CD4-positive, alpha-beta memory T cell (primary cell): ENCODE measurements at regions not wholly inside any gene's neighbourhood (a gene's known extent, or its start where the extent isn't known, plus 50 kb on each side); places are given as distances from the start of the nearest gene placed in this dataset.
"Not testable (repeated sequence)": the region's sequence is repeated elsewhere in the genome, so short reads cannot be mapped to it uniquely, and the experiment has no call there.

Source experiments
- CTCF ChIA-PET: fragments of 350-600 bp; sonication (Branson Sonifier 250); formaldehyde crosslinking; loops from one replicate; lab custom pipeline; 2021; ENCODE audit warnings: inconsistent platforms; ENCODE audit not compliant: partially characterized antibody; lab: Charles Lee
- POLR2A ChIA-PET: fragments of 350-600 bp; sonication (Branson Sonifier 250); formaldehyde crosslinking; loops from one replicate; lab custom pipeline; 2021; ENCODE audit not compliant: partially characterized antibody; lab: Charles Lee
- DNase-seq, 5 donors: peaks; one replicate each; pipeline versions ENCODE4 v3.0.0 to v3.0.0-alpha.2; 2020 to 2022; ENCODE audit warnings: mixed read lengths in 1 of 5
- H3K27ac ChIP-seq: one replicate; pipeline ENCODE4 v1.7.0; 2013; ENCODE audit warnings: low read depth, low read length
- H3K27me3 ChIP-seq: 2 replicates; pipeline ENCODE4 v1.7.0; 2013; ENCODE audit warnings: mild to moderate bottlenecking, low read length, moderate library complexity; ENCODE audit not compliant: insufficient read depth
- H3K36me3 ChIP-seq: 2 replicates; pipeline ENCODE4 v1.7.0; 2013; ENCODE audit warnings: mild to moderate bottlenecking, low read length, moderate library complexity; ENCODE audit not compliant: insufficient read depth
- H3K4me1 ChIP-seq: 2 replicates; pipeline ENCODE4 v1.7.0; 2013; ENCODE audit warnings: mild to moderate bottlenecking, low read length, moderate library complexity; ENCODE audit not compliant: insufficient read depth
- H3K4me3 ChIP-seq, 2 donors: one replicate each; pipeline ENCODE4 v1.7.0; 2013; ENCODE audit warnings: low read length in 2 of 2, mild to moderate bottlenecking in 1 of 2
- H3K9me3 ChIP-seq, 2 donors: one replicate each; pipeline ENCODE4 v1.7.0; 2013; ENCODE audit warnings: low read length in 2 of 2, control low read depth in 1 of 2; ENCODE audit not compliant: control insufficient read depth in 1 of 2
- H3K27ac Mint-ChIP-seq, 7 donors: one replicate each; pipeline ENCODE4 v1.8.0; 2020 to 2021; ENCODE audit warnings: mixed read lengths in 7 of 7, mild to moderate bottlenecking in 6 of 7, inconsistent platforms in 3 of 7, moderate library complexity in 3 of 7
- H3K27me3 Mint-ChIP-seq, 2 donors: one replicate each; pipeline ENCODE4 v1.8.0; 2020 to 2021; ENCODE audit warnings: mixed read lengths in 2 of 2
- H3K36me3 Mint-ChIP-seq, 2 donors: one replicate each; pipeline ENCODE4 v1.8.0; 2020 to 2021; ENCODE audit warnings: mixed read lengths in 2 of 2, inconsistent platforms in 1 of 2, mild to moderate bottlenecking in 1 of 2
- H3K4me1 Mint-ChIP-seq, 4 donors: one replicate each; pipeline ENCODE4 v1.8.0; 2020 to 2021; ENCODE audit warnings: mixed read lengths in 4 of 4, mild to moderate bottlenecking in 1 of 4
- H3K4me3 Mint-ChIP-seq, 8 donors: one replicate each; pipeline ENCODE4 v1.8.0; 2020 to 2021; ENCODE audit warnings: mixed read lengths in 8 of 8, mild to moderate bottlenecking in 7 of 8, moderate library complexity in 6 of 8, inconsistent platforms in 3 of 8
- H3K9me3 Mint-ChIP-seq, 8 donors: one replicate each; pipeline ENCODE4 v1.8.0; 2020 to 2021; ENCODE audit warnings: mixed read lengths in 8 of 8, mild to moderate bottlenecking in 5 of 8, inconsistent platforms in 3 of 8, moderate library complexity in 1 of 8
- intact Hi-C: fragments of 100-400 bp; cut with micrococcal nuclease; formaldehyde crosslinking; loops from one replicate; pipeline ENCODE4 v1.15.1; 2023

DNA sequence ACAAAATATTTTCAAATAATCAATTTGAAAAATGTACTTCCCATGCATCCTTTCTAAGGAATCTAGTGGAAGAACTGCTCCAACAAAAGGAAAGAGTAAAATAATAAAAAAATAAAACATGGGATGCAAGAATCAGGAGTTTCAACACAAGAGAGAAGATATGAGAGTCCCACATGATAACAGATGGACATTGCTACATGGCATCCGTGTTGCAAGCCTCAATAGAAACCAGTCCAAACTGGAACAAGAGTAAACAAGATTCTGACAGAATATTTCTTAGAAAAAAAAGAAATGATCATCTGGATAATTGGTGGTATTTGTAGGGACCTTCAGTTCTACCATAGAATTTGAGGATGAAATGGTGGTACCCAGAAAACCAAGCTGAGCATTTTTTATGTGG, 186.8 kb downstream of the FRK start:
- DNase-seq = no peak
- Histone ChIP-seq H3K4me1 (no peaks in the 10 kb centered on the region), H3K27ac (no peak overlapping the region), H3K4me3 (no peak overlapping the region), H3K36me3 (no peaks in the 10 kb centered on the region), H3K9me3 (no peaks in the 10 kb centered on the region), H3K27me3 (no peaks in the 10 kb centered on the region)
- no peak overlapping the region for H3K27ac Mint-ChIP-seq
- no peaks in the 10 kb centered on the region for H3K4me1 Mint-ChIP-seq
- no peak overlapping the region for H3K4me3 Mint-ChIP-seq
- H3K9me3 Mint-ChIP-seq = no peaks in the 10 kb centered on the region
- ChIA-PET POLR2A (no interaction called here), CTCF (no interaction called here)
- H3K36me3 Mint-ChIP-seq = no peaks in the 10 kb centered on the region
- H3K27me3 Mint-ChIP-seq = no peaks in the 10 kb centered on the region
- intact Hi-C loops = no loop called here

DNA sequence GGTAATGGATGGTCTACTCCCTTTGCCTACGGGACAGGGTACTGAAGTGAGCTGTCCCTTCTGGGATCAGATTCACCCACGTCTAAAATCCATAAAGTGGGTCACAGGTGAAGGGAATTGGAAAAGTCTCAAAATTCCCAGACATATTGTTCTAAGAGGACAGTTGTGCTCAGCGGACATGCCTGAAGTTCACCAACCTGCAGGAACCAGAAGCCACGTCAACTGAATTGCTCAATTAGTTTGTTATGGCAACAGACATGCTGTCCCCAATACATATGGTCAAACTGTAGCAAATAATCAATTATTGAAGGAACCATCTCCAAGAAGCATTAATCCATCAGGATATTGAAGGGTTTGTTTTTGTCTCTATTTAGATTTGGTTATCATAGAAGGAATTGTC, 190.2 kb downstream of the FRK start:
- no peak overlapping the region for H3K4me3 Mint-ChIP-seq
- H3K36me3 ChIP-seq = no peaks in the 10 kb centered on the region
- no peaks in the 10 kb centered on the region for H3K9me3 ChIP-seq
- no peaks in the 10 kb centered on the region for H3K27me3 Mint-ChIP-seq
- H3K27ac Mint-ChIP-seq = no peak overlapping the region
- H3K4me1 Mint-ChIP-seq = no peaks in the 10 kb centered on the region
- POLR2A ChIA-PET = no interaction called here
- CTCF ChIA-PET = no interaction called here
- intact Hi-C loops = no loop called here
- H3K4me3 ChIP-seq = no peak overlapping the region
- H3K4me1 ChIP-seq = no peaks in the 10 kb centered on the region
- no peaks in the 10 kb centered on the region for H3K27me3 ChIP-seq
- H3K9me3 Mint-ChIP-seq = peaks cover 0 to 3% (median 0%) of the 10 kb centered on the region in 8 donors
- DNase-seq = no peak
- H3K36me3 Mint-ChIP-seq = no peaks in the 10 kb centered on the region
- no peak overlapping the region for H3K27ac ChIP-seq

DNA sequence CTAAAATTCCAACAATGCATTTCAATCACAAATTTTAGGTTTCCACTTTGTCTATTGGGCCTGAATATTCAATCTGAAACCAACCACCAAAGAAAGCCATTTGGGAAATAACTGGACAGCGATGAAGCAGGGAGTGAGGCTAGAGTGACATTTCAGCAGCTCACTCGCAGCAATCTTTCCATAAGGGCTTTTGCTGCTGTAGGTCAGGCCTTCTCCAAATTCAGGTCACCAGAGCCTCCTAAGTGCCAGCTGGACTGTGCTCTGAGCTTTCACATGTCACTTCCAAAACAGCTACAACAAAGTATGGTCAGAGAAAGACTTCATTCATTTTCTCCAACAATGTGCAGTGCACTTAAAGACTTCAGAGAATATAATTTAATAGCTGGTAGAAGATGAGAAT, 194.8 kb downstream of the FRK start:
- no peak for DNase-seq
- no peaks in the 10 kb centered on the region for H3K4me1 Mint-ChIP-seq
- H3K4me1 ChIP-seq = no peaks in the 10 kb centered on the region
- intact Hi-C loops = no loop called here
- no peaks in the 10 kb centered on the region for H3K9me3 ChIP-seq
- H3K27me3 Mint-ChIP-seq = no peaks in the 10 kb centered on the region
- ChIA-PET POLR2A (no interaction called here), CTCF (no interaction called here)
- no peaks in the 10 kb centered on the region for H3K36me3 ChIP-seq
- H3K27ac ChIP-seq = no peak overlapping the region
- no peak overlapping the region for H3K4me3 Mint-ChIP-seq
- no peak overlapping the region for H3K4me3 ChIP-seq
- H3K36me3 Mint-ChIP-seq = no peaks in the 10 kb centered on the region
- H3K9me3 Mint-ChIP-seq = peaks cover 0 to 3% (median 0%) of the 10 kb centered on the region in 8 donors
- H3K27me3 ChIP-seq = no peaks in the 10 kb centered on the region
- H3K27ac Mint-ChIP-seq = no peak overlapping the region

DNA sequence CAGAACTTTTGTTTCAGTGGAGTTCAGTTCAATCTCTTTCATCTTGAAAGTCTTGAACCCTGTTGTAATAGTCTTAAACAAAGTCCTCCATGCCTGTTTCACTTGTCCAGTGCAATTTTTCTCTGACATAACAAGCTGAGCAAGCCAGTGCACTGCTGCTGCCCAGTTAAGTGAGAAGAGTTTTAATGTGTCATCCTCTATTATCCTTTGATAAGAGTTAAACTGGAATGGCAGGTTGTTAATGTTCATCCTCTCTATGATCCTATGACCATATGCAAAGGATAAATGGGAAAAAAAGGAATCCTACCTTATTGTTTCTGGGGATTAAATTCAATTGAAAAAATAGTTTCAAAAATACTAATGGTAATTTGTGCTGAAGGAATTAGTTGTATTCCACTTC, 197.5 kb downstream of the FRK start:
- no peak for DNase-seq
- Histone ChIP-seq H3K36me3 (no peaks in the 10 kb centered on the region), H3K4me1 (no peaks in the 10 kb centered on the region), H3K27me3 (no peaks in the 10 kb centered on the region), H3K9me3 (no peaks in the 10 kb centered on the region), H3K27ac (no peak overlapping the region), H3K4me3 (no peak overlapping the region)
- peaks cover 0 to 14% (median 2%) of the 10 kb centered on the region in 8 donors for H3K9me3 Mint-ChIP-seq
- H3K4me3 Mint-ChIP-seq = no peak overlapping the region
- CTCF ChIA-PET = no interaction called here
- intact Hi-C loops = no loop called here
- H3K27ac Mint-ChIP-seq = no peak overlapping the region
- H3K4me1 Mint-ChIP-seq = no peaks in the 10 kb centered on the region
- no peaks in the 10 kb centered on the region for H3K36me3 Mint-ChIP-seq
- no peaks in the 10 kb centered on the region for H3K27me3 Mint-ChIP-seq
- POLR2A ChIA-PET = no interaction called here

DNA sequence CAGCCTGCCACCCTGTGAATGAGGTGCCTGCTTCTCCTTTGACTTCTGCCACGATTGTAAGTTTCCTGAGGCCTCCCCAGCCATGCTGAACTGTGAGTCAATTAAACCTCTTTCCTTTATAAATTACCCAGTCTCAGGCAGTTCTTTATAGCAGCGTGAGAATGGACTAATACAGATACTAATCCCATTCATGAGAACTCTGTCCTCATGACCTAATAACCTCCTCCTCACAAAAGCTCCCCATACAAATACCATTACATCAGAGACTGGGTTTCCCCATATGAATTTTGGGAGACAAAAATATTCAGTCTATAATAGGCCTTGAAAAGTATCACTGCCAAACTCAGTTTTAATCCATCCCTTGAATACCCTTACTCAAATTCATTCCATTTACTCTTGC, 199.0 kb downstream of the FRK start:
- H3K27ac Mint-ChIP-seq, H3K27me3 ChIP-seq, intact Hi-C loops, H3K4me1 ChIP-seq, POLR2A ChIA-PET, H3K4me1 Mint-ChIP-seq, H3K9me3 ChIP-seq, CTCF ChIA-PET, H3K4me3 ChIP-seq, DNase-seq, H3K27me3 Mint-ChIP-seq, H3K36me3 Mint-ChIP-seq, H3K36me3 ChIP-seq, H3K27ac ChIP-seq, H3K4me3 Mint-ChIP-seq: not testable (repeated sequence)
- H3K9me3 Mint-ChIP-seq = peaks cover 0 to 21% (median 4%) of the 10 kb centered on the region in 8 donors

DNA sequence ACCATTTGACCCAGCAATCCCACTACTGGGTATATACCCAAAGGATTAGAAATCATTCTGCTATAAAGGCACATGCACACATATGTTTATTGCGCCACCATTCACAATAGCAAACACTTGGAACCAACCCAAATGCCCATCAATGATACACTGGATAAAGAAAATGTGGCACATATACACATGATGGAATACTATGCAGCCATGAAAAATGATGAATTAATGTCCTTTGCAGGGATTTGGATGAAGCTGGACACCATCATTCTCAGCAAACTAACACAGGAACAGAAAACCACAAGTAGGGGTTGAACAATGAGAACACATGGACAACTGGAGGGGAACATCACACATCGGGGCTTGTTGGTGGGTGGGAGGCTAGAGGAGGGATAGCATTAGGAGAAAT, 201.1 kb downstream of the FRK start:
- H3K9me3 ChIP-seq, H3K36me3 ChIP-seq, H3K4me1 Mint-ChIP-seq, H3K4me3 Mint-ChIP-seq, intact Hi-C loops, H3K27ac Mint-ChIP-seq, H3K27me3 ChIP-seq, CTCF ChIA-PET, POLR2A ChIA-PET, DNase-seq, H3K27me3 Mint-ChIP-seq, H3K4me3 ChIP-seq, H3K36me3 Mint-ChIP-seq, H3K27ac ChIP-seq, H3K4me1 ChIP-seq: not testable (repeated sequence)
- peaks cover 0 to 23% (median 8%) of the 10 kb centered on the region in 8 donors for H3K9me3 Mint-ChIP-seq

DNA sequence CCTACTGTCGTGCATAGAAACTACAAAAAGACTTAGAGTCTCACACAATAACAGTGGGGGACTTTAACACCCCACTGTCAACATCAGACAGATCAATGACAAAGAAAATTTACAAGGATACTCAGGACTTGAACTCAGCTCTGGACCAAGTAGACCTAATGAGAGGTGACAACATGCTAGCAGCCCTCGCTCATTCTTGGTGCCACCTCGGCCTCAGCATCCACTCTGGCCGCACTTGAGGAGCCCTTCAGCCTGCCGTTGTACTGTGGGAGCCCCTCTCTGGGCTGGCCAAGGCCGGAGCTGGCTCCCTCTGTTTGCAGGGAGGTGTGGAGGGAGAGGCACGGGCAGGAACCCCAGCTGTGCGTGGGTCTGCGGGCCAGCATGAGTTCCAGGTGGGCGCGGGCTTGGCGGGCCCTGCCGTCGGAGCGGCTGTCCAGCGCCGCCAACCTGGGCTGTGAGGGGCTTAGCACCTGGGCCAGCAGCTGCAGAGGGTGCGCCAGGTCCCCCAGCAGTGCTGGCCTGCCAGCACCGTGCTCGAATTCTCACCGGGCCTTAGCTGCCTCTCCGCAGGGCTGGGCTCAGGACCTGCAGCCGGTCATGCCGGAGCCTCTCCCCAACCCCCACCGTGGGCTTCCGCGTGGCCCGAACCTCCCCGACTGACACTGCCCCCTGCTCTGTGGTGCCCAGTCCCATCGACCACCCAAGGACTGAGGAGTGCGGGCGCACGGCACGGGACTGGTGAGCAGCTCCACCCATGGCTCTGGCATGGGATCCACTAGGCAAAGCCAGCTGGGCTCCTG, 205.6 kb downstream of the FRK start:
- CTCF ChIA-PET = no interaction called here
- H3K4me1 Mint-ChIP-seq = no peaks in the 10 kb centered on the region

More for the DNA sequence above, 205.6 kb downstream of the FRK start:
- intact Hi-C loops = no loop called here
- Histone ChIP-seq H3K27ac (no peak overlapping the region), H3K4me3 (no peak overlapping the region), H3K4me1 (no peaks in the 10 kb centered on the region), H3K27me3 (no peaks in the 10 kb centered on the region), H3K9me3 (no peaks in the 10 kb centered on the region), H3K36me3 (no peaks in the 10 kb centered on the region)
- no peak overlapping the region for H3K27ac Mint-ChIP-seq
- DNase-seq = no peak
- peaks cover 0 to 28% (median 7%) of the 10 kb centered on the region in 8 donors for H3K9me3 Mint-ChIP-seq
- H3K36me3 Mint-ChIP-seq = no peaks in the 10 kb centered on the region
- no peak overlapping the region for H3K4me3 Mint-ChIP-seq
- POLR2A ChIA-PET = no interaction called here
- H3K27me3 Mint-ChIP-seq = no peaks in the 10 kb centered on the region
